GM23338 (cell line): ENCODE measurements at regions not wholly inside any gene's neighbourhood (a gene's known extent, or its start where the extent isn't known, plus 50 kb on each side); places are given as distances from the start of the nearest gene placed in this dataset.

Experiments
- ATAC-seq: fragments of 200-7000 bp; cut with Tn5 transposase; 3 replicates; pipeline ENCODE4 v1.9.1; 2020
- DNase-seq: peaks from one replicate; pipeline ENCODE4 v3.0.0-alpha.2; 2015; ENCODE audit warnings: low spot score
- H2AFZ ChIP-seq: fragments of 200-600 bp; sonication (generic); 2 replicates; pipeline ENCODE4 v1.8.0; 2016; ENCODE audit warnings: antibody characterized with exemption, mild to moderate bottlenecking, moderate library complexity
- H3F3A ChIP-seq: fragments of 200-600 bp; sonication (generic); replicated peaks from 2 replicates; pipeline ENCODE4 v1.8.0; 2017; ENCODE audit warnings: antibody characterized with exemption, mixed run types, low read depth
- H3K27ac ChIP-seq: fragments of 200-600 bp; sonication (generic); 2 replicates; pipeline ENCODE4 v1.6.1; 2016; ENCODE audit warnings: low read depth
- H3K27me3 ChIP-seq: fragments of 200-600 bp; sonication (generic); 2 replicates; pipeline ENCODE4 v1.8.0; 2016; ENCODE audit warnings: mild to moderate bottlenecking, mixed run types, moderate library complexity; ENCODE audit not compliant: insufficient read depth
- H3K36me3 ChIP-seq: fragments of 200-600 bp; sonication (generic); 2 replicates; pipeline ENCODE4 v1.8.0; 2016; ENCODE audit warnings: mild to moderate bottlenecking; ENCODE audit not compliant: insufficient read depth
- H3K4me1 ChIP-seq: fragments of 200-600 bp; sonication (generic); 2 replicates; pipeline ENCODE4 v1.8.0; 2016; ENCODE audit warnings: mild to moderate bottlenecking, moderate library complexity; ENCODE audit not compliant: insufficient read depth
- H3K4me2 ChIP-seq: fragments of 200-600 bp; sonication (generic); 2 replicates; pipeline ENCODE4 v1.7.1; 2017; ENCODE audit warnings: mixed run types
- H3K4me3 ChIP-seq: fragments of 200-600 bp; sonication (generic); 2 replicates; pipeline ENCODE4 v1.6.1; 2016; ENCODE audit warnings: mixed run types
- H3K79me2 ChIP-seq: fragments of 200-600 bp; sonication (generic); replicated peaks from 2 replicates; pipeline ENCODE4 v1.8.0; 2017; ENCODE audit warnings: mild to moderate bottlenecking; ENCODE audit not compliant: insufficient read depth
- H3K9me2 ChIP-seq: fragments of 200-600 bp; sonication (generic); 2 replicates; pipeline ENCODE4 v1.8.0; 2017; ENCODE audit not compliant: insufficient read depth
- H4K20me1 ChIP-seq: fragments of 200-600 bp; sonication (generic); replicated peaks from 2 replicates; pipeline ENCODE4 v1.8.0; 2017; ENCODE audit warnings: mild to moderate bottlenecking; ENCODE audit not compliant: insufficient read depth
- H3K27ac Mint-ChIP-seq: 2 replicates; pipeline ENCODE4 v1.8.0; 2020; ENCODE audit warnings: inconsistent platforms, mild to moderate bottlenecking, moderate library complexity, mixed read lengths
- H3K27me3 Mint-ChIP-seq: 3 replicates; pipeline ENCODE4 v1.8.0; 2022; ENCODE audit warnings: low read depth, mild to moderate bottlenecking, moderate library complexity, mixed read lengths, inconsistent platforms; ENCODE audit not compliant: insufficient read depth, poor library complexity
- H3K36me3 Mint-ChIP-seq: 3 replicates; pipeline ENCODE4 v1.8.0; 2021; ENCODE audit warnings: low read depth, mild to moderate bottlenecking, inconsistent platforms, moderate library complexity, mixed read lengths
- H3K4me1 Mint-ChIP-seq: 3 replicates; pipeline ENCODE4 v1.8.0; 2020; ENCODE audit warnings: mild to moderate bottlenecking, inconsistent platforms, mixed read lengths
- H3K4me3 Mint-ChIP-seq: 3 replicates; pipeline ENCODE4 v1.8.0; 2021; ENCODE audit warnings: moderate library complexity, mild to moderate bottlenecking, inconsistent platforms, mixed read lengths
- H3K9me3 Mint-ChIP-seq: 3 replicates; pipeline ENCODE4 v1.8.0; 2020; ENCODE audit warnings: moderate library complexity, mild to moderate bottlenecking, inconsistent platforms, mixed read lengths
- CREB1 ChIP-seq: fragments of 250-450 bp; sonication (Bioruptor Pico); IDR thresholded peaks from 2 replicates; pipeline ENCODE4 v1.5.0; 2020; ENCODE audit warnings: low read depth, mild to moderate bottlenecking, moderate library complexity
- EZH2phosphoT487 ChIP-seq: fragments of 200-600 bp; sonication (generic); IDR thresholded peaks from one replicate; pipeline ENCODE4 v1.8.1; 2018; ENCODE audit warnings: antibody characterized with exemption; ENCODE audit not compliant: unreplicated experiment
- JUNB ChIP-seq: IDR thresholded peaks from one replicate; pipeline ENCODE4 v1.6.1; 2016; ENCODE audit warnings: antibody characterized with exemption; ENCODE audit not compliant: unreplicated experiment
- NANOG ChIP-seq: IDR thresholded peaks from 2 replicates; pipeline ENCODE4 v1.6.1; 2016; ENCODE audit warnings: antibody characterized with exemption, borderline replicate concordance
- STAT1 ChIP-seq: IDR thresholded peaks from one replicate; pipeline ENCODE4 v1.6.1; 2016; ENCODE audit warnings: antibody characterized with exemption; ENCODE audit not compliant: unreplicated experiment
- ZNF114 ChIP-seq: fragments of 250-450 bp; sonication (Bioruptor Pico); IDR thresholded peaks from 2 replicates; pipeline ENCODE4 v1.5.0; 2020; ENCODE audit warnings: mild to moderate bottlenecking, moderate library complexity
- ZNF331 ChIP-seq: fragments of 250-450 bp; sonication (Bioruptor Pico); IDR thresholded peaks from 2 replicates; pipeline ENCODE4 v1.5.0; 2020; ENCODE audit warnings: low read depth, mild to moderate bottlenecking, moderate library complexity
- TF ChIP-seq, protein P1 (sequence below): IDR thresholded peaks from 2 replicates; pipeline ENCODE4 v1.6.1; 2016; ENCODE audit warnings: antibody characterized with exemption
- TF ChIP-seq, protein P2 (sequence below): fragments of 250-450 bp; sonication (Bioruptor Pico); IDR thresholded peaks from 2 replicates; pipeline ENCODE4 v1.5.0; 2020; ENCODE audit warnings: mild to moderate bottlenecking, moderate library complexity

DNA sequence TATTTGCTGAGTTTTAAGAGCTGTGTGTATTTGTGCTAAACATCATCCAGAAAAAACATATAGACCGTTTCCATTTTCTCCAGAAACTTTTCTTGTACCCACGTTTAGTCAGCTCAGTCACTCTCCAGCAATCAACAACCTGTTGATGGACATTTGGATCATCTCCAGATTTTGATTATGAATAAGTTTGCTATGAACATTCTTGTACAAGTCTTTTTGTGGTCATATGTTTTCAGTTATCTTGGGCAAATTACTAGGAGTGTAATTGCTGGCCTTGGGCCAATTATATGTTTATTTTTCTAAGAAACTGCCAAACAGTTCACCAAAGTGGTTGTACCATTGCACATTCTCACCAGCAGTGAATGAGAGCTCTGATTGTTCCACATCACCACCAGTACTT is 221.8 kb downstream of the CENPF start (continued):
- TF ChIP-seq NANOG, result no peak
- no peak for TF ChIP-seq ZNF331
- TF ChIP-seq ZNF114 (CRISPR knock-in tag), result no peak
- TF ChIP-seq, protein P1, sequence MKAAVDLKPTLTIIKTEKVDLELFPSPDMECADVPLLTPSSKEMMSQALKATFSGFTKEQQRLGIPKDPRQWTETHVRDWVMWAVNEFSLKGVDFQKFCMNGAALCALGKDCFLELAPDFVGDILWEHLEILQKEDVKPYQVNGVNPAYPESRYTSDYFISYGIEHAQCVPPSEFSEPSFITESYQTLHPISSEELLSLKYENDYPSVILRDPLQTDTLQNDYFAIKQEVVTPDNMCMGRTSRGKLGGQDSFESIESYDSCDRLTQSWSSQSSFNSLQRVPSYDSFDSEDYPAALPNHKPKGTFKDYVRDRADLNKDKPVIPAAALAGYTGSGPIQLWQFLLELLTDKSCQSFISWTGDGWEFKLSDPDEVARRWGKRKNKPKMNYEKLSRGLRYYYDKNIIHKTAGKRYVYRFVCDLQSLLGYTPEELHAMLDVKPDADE, result no peak
- TF ChIP-seq CREB1 (CRISPR knock-in tag), result no peak
- no peak for TF ChIP-seq EZH2phosphoT487
- TF ChIP-seq JUNB, result no peak
- no peak for TF ChIP-seq STAT1

DNA sequence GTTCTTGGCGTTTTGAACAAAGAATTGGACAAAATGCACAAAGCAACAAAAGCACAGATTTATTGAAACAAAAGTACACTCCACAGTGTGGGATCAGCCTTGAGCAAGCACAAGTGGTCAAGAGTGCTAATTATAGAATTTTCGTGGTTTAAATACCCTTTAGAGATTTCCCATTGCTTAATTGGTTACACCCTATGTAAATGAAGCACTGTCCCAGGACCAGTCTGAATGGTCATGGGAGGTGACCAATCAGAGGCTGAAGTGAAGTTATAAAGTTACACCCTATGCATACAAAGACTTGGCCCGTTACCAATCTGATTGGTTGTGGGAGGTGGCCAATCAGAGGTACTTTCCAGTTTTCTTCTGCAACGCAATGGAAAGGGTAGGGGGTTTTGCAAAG is 223.6 kb downstream of the CENPF start:
- Histone ChIP-seq H3K4me1 (no peaks in the 10 kb centered on the region; the same call in 1 of the 2 replicates), H2AFZ (no peak overlapping the region), H3K4me2 (no peak overlapping the region), H4K20me1 (no peaks in the 10 kb centered on the region), H3K27me3 (no peaks in the 10 kb centered on the region), H3K79me2 (no peaks in the 10 kb centered on the region), H3K4me3 (no peak overlapping the region), H3K27ac (no peak overlapping the region), H3K9me2 (0 out of 2 replicates have a peak, but pooled peaks cover 5% of the 10 kb centered on the region), H3K36me3 (no peaks in the 10 kb centered on the region), H3F3A (no peaks in the 10 kb centered on the region)
- TF ChIP-seq, protein P2, sequence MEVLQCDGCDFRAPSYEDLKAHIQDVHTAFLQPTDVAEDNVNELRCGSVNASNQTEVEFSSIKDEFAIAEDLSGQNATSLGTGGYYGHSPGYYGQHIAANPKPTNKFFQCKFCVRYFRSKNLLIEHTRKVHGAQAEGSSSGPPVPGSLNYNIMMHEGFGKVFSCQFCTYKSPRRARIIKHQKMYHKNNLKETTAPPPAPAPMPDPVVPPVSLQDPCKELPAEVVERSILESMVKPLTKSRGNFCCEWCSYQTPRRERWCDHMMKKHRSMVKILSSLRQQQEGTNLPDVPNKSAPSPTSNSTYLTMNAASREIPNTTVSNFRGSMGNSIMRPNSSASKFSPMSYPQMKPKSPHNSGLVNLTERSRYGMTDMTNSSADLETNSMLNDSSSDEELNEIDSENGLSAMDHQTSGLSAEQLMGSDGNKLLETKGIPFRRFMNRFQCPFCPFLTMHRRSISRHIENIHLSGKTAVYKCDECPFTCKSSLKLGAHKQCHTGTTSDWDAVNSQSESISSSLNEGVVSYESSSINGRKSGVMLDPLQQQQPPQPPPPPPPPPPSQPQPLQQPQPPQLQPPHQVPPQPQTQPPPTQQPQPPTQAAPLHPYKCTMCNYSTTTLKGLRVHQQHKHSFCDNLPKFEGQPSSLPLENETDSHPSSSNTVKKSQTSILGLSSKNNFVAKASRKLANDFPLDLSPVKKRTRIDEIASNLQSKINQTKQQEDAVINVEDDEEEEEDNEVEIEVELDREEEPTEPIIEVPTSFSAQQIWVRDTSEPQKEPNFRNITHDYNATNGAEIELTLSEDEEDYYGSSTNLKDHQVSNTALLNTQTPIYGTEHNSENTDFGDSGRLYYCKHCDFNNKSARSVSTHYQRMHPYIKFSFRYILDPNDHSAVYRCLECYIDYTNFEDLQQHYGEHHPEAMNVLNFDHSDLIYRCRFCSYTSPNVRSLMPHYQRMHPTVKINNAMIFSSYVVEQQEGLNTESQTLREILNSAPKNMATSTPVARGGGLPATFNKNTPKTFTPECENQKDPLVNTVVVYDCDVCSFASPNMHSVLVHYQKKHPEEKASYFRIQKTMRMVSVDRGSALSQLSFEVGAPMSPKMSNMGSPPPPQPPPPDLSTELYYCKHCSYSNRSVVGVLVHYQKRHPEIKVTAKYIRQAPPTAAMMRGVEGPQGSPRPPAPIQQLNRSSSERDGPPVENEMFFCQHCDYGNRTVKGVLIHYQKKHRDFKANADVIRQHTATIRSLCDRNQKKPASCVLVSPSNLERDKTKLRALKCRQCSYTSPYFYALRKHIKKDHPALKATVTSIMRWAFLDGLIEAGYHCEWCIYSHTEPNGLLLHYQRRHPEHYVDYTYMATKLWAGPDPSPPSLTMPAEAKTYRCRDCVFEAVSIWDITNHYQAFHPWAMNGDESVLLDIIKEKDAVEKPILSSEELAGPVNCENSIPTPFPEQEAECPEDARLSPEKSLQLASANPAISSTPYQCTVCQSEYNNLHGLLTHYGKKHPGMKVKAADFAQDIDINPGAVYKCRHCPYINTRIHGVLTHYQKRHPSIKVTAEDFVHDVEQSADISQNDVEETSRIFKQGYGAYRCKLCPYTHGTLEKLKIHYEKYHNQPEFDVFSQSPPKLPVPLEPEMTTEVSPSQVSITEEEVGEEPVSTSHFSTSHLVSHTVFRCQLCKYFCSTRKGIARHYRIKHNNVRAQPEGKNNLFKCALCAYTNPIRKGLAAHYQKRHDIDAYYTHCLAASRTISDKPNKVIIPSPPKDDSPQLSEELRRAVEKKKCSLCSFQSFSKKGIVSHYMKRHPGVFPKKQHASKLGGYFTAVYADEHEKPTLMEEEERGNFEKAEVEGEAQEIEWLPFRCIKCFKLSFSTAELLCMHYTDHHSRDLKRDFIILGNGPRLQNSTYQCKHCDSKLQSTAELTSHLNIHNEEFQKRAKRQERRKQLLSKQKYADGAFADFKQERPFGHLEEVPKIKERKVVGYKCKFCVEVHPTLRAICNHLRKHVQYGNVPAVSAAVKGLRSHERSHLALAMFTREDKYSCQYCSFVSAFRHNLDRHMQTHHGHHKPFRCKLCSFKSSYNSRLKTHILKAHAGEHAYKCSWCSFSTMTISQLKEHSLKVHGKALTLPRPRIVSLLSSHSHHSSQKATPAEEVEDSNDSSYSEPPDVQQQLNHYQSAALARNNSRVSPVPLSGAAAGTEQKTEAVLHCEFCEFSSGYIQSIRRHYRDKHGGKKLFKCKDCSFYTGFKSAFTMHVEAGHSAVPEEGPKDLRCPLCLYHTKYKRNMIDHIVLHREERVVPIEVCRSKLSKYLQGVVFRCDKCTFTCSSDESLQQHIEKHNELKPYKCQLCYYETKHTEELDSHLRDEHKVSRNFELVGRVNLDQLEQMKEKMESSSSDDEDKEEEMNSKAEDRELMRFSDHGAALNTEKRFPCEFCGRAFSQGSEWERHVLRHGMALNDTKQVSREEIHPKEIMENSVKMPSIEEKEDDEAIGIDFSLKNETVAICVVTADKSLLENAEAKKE, result no peak
- TF ChIP-seq ZNF114 (CRISPR knock-in tag) (no peak), NANOG (no peak), STAT1 (no peak), ZNF331 (no peak)
- H3K36me3 Mint-ChIP-seq, result peaks cover 15% of the 10 kb centered on the region
- H3K27ac Mint-ChIP-seq, result no peak overlapping the region
- ATAC-seq (no peak), DNase-seq (no peak)
- no peak overlapping the region for H3K4me3 Mint-ChIP-seq
- peaks cover 19% of the 10 kb centered on the region for H3K9me3 Mint-ChIP-seq
- H3K4me1 Mint-ChIP-seq, result peaks cover 14% of the 10 kb centered on the region; the same call in 2 of the 3 replicates
- H3K27me3 Mint-ChIP-seq, result peaks cover 3% of the 10 kb centered on the region
